ENCODE measurements at regions not wholly inside any gene's neighbourhood (a gene's known extent, or its start where the extent isn't known, plus 50 kb on each side); places are given as distances from the start of the nearest gene placed in this dataset.

DNA sequence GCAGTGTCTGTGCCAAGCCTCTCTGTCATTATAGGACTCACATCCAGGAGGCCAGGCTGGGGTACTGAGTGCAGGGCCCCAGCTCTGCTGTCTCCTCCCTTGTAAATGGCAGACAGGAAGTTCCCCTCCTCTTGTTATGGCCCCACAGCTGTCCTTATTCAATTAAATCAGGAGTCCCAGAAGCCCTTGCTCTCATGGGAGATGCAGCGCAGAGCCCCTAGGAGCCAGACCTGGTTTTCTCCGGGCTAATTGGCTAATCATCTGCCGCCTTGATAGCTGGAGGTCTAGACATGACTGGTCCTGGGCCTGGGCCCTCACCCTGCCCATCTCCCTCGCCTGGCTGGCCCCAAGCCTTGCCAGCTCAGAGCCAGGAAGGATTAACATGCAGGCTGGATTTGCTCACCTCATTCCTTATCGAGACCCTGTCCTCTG is 172.0 kb downstream of the VEGFA start:
- Mint-ChIP-seq H3K4me3 (ENCODE audit: unreplicated experiment) (no peak overlapping the region), H3K4me1 (ENCODE audit: insufficient read depth, unreplicated experiment) (no peaks in the 10 kb centered on the region), H3K36me3 (ENCODE audit: insufficient read depth, unreplicated experiment) (no peaks in the 10 kb centered on the region), H3K9me3 (ENCODE audit: unreplicated experiment) (no peaks in the 10 kb centered on the region), H3K27ac (ENCODE audit: low read depth, unreplicated experiment) (no peak overlapping the region), H3K27me3 (ENCODE audit: insufficient read depth, unreplicated experiment) (no peaks in the 10 kb centered on the region)
- TF ChIP-seq, protein P1, sequence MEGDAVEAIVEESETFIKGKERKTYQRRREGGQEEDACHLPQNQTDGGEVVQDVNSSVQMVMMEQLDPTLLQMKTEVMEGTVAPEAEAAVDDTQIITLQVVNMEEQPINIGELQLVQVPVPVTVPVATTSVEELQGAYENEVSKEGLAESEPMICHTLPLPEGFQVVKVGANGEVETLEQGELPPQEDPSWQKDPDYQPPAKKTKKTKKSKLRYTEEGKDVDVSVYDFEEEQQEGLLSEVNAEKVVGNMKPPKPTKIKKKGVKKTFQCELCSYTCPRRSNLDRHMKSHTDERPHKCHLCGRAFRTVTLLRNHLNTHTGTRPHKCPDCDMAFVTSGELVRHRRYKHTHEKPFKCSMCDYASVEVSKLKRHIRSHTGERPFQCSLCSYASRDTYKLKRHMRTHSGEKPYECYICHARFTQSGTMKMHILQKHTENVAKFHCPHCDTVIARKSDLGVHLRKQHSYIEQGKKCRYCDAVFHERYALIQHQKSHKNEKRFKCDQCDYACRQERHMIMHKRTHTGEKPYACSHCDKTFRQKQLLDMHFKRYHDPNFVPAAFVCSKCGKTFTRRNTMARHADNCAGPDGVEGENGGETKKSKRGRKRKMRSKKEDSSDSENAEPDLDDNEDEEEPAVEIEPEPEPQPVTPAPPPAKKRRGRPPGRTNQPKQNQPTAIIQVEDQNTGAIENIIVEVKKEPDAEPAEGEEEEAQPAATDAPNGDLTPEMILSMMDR (IDR thresholded peaks at IDR 0.05; ENCODE audit: unreplicated experiment): no peak
- CTCF ChIA-PET: interaction anchor here (1.0 kb wide), 1 partner anchor 12 kb away, joined by 3 read pairs; no protein-coding TSS in a partner anchor
- POLR2A ChIA-PET: no interaction called here
- intact Hi-C loops (cut with micrococcal nuclease): no loop called here
- no TSS peak for BruUV-seq (replicated peaks)
- no peak for DNase-seq (ENCODE audit: unreplicated experiment)

DNA sequence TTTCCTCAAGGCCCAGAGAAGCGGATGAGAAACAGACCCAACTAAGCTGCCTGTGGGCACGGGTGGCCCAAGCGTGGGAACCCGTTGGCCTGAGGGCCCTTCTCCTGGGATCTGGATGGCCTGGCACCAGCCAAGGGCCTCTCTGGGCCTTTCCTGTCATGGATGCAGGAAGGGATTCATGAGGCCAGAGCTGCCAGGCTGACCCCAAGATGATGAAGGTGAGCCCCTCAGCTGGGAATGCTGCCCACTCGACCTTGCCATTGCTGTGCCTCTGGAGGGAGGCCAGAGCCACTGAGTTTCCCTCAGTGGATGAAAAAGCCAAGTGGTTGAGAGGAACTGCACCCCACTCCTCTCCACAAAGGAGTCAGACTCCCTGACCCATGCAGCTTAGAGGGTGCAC is 171.2 kb downstream of the VEGFA start:
- H3K27ac Mint-ChIP-seq (ENCODE audit: low read depth, unreplicated experiment): no peak overlapping the region
- BruUV-seq (replicated peaks): no TSS peak
- H3K4me3 Mint-ChIP-seq (ENCODE audit: unreplicated experiment): no peak overlapping the region
- H3K9me3 Mint-ChIP-seq (ENCODE audit: unreplicated experiment): no peaks in the 10 kb centered on the region
- H3K36me3 Mint-ChIP-seq (ENCODE audit: insufficient read depth, unreplicated experiment): no peaks in the 10 kb centered on the region
- TF ChIP-seq, protein P1 (IDR thresholded peaks at IDR 0.05; ENCODE audit: unreplicated experiment): no peak
- H3K27me3 Mint-ChIP-seq (ENCODE audit: insufficient read depth, unreplicated experiment): no peaks in the 10 kb centered on the region
- POLR2A ChIA-PET: no interaction called here
- no peaks in the 10 kb centered on the region for H3K4me1 Mint-ChIP-seq (ENCODE audit: insufficient read depth, unreplicated experiment)
- CTCF ChIA-PET: interaction anchor here (0.7 kb wide), 1 partner anchor 54 kb away, joined by 3 read pairs; no protein-coding TSS in a partner anchor
- intact Hi-C loops (cut with micrococcal nuclease): no loop called here
- DNase-seq (ENCODE audit: unreplicated experiment): no peak

DNA sequence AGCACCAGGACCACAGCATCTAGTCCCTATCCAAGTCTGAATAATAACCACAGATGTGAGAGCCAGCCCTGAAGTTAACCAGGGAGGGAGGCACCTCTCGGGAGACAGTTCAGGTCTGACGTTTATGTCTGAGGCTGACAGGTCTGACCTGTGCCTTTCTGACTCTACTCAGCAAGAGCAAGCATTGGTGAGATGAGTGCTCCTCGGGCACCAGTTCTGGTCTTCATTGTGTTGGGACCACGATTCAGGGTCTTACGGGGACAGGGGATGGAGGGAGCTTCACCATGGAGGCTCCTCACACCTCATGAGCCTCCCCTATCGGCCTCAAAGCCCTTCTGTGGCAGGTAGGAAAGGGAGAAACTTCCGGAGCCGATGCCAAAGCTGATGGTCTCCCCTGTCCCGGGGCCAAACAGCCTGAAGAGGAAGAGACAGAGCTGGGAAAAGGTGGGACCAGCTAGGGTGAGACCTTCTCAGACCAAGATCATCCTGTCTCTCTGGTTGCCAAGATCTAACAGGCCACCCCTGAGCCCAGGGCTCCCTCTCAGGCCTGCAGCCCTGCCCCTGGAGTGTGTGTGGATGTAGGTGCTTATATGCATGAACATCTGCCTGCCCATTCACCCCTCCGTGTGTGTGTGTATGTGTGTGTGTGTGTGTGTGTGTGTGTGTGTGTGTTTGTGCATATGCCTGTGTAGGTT is 170.5 kb downstream of the VEGFA start:
- intact Hi-C loops (cut with micrococcal nuclease): no loop called here

DNA sequence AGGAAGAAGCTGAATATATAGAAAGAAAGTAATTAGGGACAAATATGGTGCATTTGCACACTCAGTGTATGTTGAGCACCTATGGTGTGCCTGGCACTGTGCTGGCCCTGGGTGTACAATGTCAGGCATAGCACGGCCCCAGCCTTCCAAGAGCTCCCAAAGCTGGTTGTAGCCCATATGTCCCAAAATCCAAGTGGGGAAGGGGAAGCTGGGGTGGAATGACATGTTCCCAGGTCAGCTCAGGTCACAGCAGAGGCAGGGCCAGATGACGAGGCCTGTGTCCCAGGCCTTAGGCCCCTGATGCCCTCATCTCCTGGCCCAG is 170.0 kb downstream of the VEGFA start:
- Mint-ChIP-seq H3K9me3 (ENCODE audit: unreplicated experiment) (no peaks in the 10 kb centered on the region), H3K4me3 (ENCODE audit: unreplicated experiment) (no peak overlapping the region), H3K27me3 (ENCODE audit: insufficient read depth, unreplicated experiment) (no peaks in the 10 kb centered on the region), H3K4me1 (ENCODE audit: insufficient read depth, unreplicated experiment) (no peaks in the 10 kb centered on the region), H3K36me3 (ENCODE audit: insufficient read depth, unreplicated experiment) (no peaks in the 10 kb centered on the region), H3K27ac (ENCODE audit: low read depth, unreplicated experiment) (no peak overlapping the region)
- TF ChIP-seq, protein P1 (IDR thresholded peaks at IDR 0.05; ENCODE audit: unreplicated experiment): no peak
- POLR2A ChIA-PET: no interaction called here
- DNase-seq (ENCODE audit: unreplicated experiment): no peak
- CTCF ChIA-PET: interaction anchor here (0.6 to 1.1 kb wide), 2 partner anchors 13 to 24 kb away, joined by 4 to 5 read pairs; no protein-coding TSS in a partner anchor
- no TSS peak for BruUV-seq (replicated peaks)
- intact Hi-C loops (cut with micrococcal nuclease): no loop called here

More for the DNA sequence above, 170.5 kb downstream of the VEGFA start:
- H3K4me1 Mint-ChIP-seq (ENCODE audit: insufficient read depth, unreplicated experiment): no peaks in the 10 kb centered on the region
- H3K9me3 Mint-ChIP-seq (ENCODE audit: unreplicated experiment): no peaks in the 10 kb centered on the region
- H3K36me3 Mint-ChIP-seq (ENCODE audit: insufficient read depth, unreplicated experiment): no peaks in the 10 kb centered on the region
- no peaks in the 10 kb centered on the region for H3K27me3 Mint-ChIP-seq (ENCODE audit: insufficient read depth, unreplicated experiment)
- TF ChIP-seq, protein P1 (IDR thresholded peaks at IDR 0.05; ENCODE audit: unreplicated experiment): no peak
- BruUV-seq (replicated peaks): no TSS peak
- no peak overlapping the region for H3K4me3 Mint-ChIP-seq (ENCODE audit: unreplicated experiment)
- ChIA-PET POLR2A (no interaction called here), CTCF (interaction anchor here (0.5 to 1.1 kb wide), 3 partner anchors 13 to 143 kb away, joined by 3 to 5 read pairs (median 3); no protein-coding TSS in a partner anchor)
- DNase-seq (ENCODE audit: unreplicated experiment): no peak
- H3K27ac Mint-ChIP-seq (ENCODE audit: low read depth, unreplicated experiment): no peak overlapping the region

Data from MCF 10A (cell line).